ENCODE measurements at regions not wholly inside any gene's neighbourhood (a gene's known extent, or its start where the extent isn't known, plus 50 kb on each side); places are given as distances from the start of the nearest gene placed in this dataset.

GRCh38 chr6:165899611-165900010 is 236.6 kb upstream of the PDE10A start:
- TF ChIP-seq CTCF (IDR thresholded peaks at IDR 0.05; ENCODE audit: low read depth, low read length, missing input control) (no peak), ATF3 (IDR thresholded peaks at IDR 0.05) (no peak), EGR1 (IDR thresholded peaks at IDR 0.05; ENCODE audit: low read depth in 2 of 2) (no peak), REST (IDR thresholded peaks at IDR 0.05) (no peak), NR2F2 (IDR thresholded peaks at IDR 0.05) (no peak), FOXA1 (IDR thresholded peaks at IDR 0.05) (no peak), TAF1 (conservative IDR thresholded peaks at IDR 0.05) (no peak)
